OCI-LY7 (cell line): ENCODE measurements at regions not wholly inside any gene's neighbourhood (a gene's known extent, or its start where the extent isn't known, plus 50 kb on each side); places are given as distances from the start of the nearest gene placed in this dataset.

ENCODE experiments used
- BruUV-seq: library from RNA; stranded (reverse); fragments of 400-500 nt; replicated peaks from 2 replicates; lab custom pipeline; 2021; lab: Mats Ljungman, UMichigan
- CTCF ChIA-PET: fragments of 300-600 bp; sonication (Branson Sonifier 250); formaldehyde crosslinking; loops from one replicate; lab custom pipeline; 2022; ENCODE audit warnings: antibody characterized with exemption; ENCODE audit not compliant: unreplicated experiment; lab: Charles Lee
- POLR2A ChIA-PET: fragments of 300-600 bp; sonication (Branson Sonifier 250); formaldehyde crosslinking; loops from one replicate; lab custom pipeline; 2022; ENCODE audit warnings: antibody characterized with exemption; lab: Charles Lee
- DNase-seq: peaks from one replicate; pipeline ENCODE4 v3.0.0-alpha.2; 2015; ENCODE audit warnings: low spot score
- H2AFZ ChIP-seq: fragments of 200-600 bp; sonication (generic), shearing (Covaris generic); 2 replicates; pipeline ENCODE4 v1.6.1; 2014; ENCODE audit warnings: mild to moderate bottlenecking, antibody characterized with exemption, low read length, moderate library complexity
- H3K27ac ChIP-seq: fragments of 200-600 bp; sonication (generic); 2 replicates; pipeline ENCODE4 v1.5.1; 2014; ENCODE audit warnings: mixed run types, low read depth, mild to moderate bottlenecking, moderate library complexity, low read length, inconsistent platforms; ENCODE audit not compliant: poor library complexity, severe bottlenecking
- H3K36me3 ChIP-seq: fragments of 200-600 bp; sonication (generic); 2 replicates; pipeline ENCODE4 v1.6.1; 2014; ENCODE audit warnings: mild to moderate bottlenecking, antibody characterized with exemption, low read length, moderate library complexity, mixed read lengths; ENCODE audit not compliant: insufficient read depth
- H3K4me1 ChIP-seq: fragments of 200-600 bp; sonication (generic); 2 replicates; pipeline ENCODE4 v1.5.1; 2014; ENCODE audit warnings: mild to moderate bottlenecking, low read length; ENCODE audit not compliant: insufficient read depth, poor library complexity, severe bottlenecking
- H3K4me2 ChIP-seq: fragments of 200-600 bp; sonication (generic); 2 replicates; pipeline ENCODE4 v1.6.1; 2014; ENCODE audit warnings: mild to moderate bottlenecking, low read length
- H3K4me3 ChIP-seq: fragments of 200-600 bp; sonication (generic); 2 replicates; pipeline ENCODE4 v1.5.1; 2014; ENCODE audit warnings: mild to moderate bottlenecking, low read depth, low read length; ENCODE audit not compliant: poor library complexity, severe bottlenecking
- H3K79me2 ChIP-seq: fragments of 200-600 bp; sonication (generic); 2 replicates; pipeline ENCODE4 v1.6.1; 2016; ENCODE audit warnings: low read depth, mild to moderate bottlenecking, low read length, moderate library complexity, mixed read lengths; ENCODE audit not compliant: insufficient read depth
- H3K9me2 ChIP-seq: fragments of 200-600 bp; sonication (generic); 2 replicates; pipeline ENCODE4 v1.6.1; 2016; ENCODE audit warnings: mild to moderate bottlenecking, low read length, mixed read lengths; ENCODE audit not compliant: insufficient read depth
- H3K9me3 ChIP-seq: fragments of 200-600 bp; sonication (generic); 2 replicates; pipeline ENCODE4 v1.6.1; 2014; ENCODE audit warnings: mild to moderate bottlenecking, mixed run types, low read length, mixed read lengths
- H4K20me1 ChIP-seq: fragments of 200-600 bp; sonication (generic); 2 replicates; pipeline ENCODE4 v1.6.1; 2014; ENCODE audit warnings: mild to moderate bottlenecking, antibody characterized with exemption, low read length, moderate library complexity, mixed read lengths; ENCODE audit not compliant: insufficient read depth
- EZH2phosphoT487 ChIP-seq: fragments of 200-600 bp; sonication (generic); IDR thresholded peaks from 2 replicates; pipeline ENCODE4 v1.6.1; 2018; ENCODE audit warnings: low read depth, borderline replicate concordance, mild to moderate bottlenecking, mixed run types, antibody characterized with exemption, low read length, moderate library complexity, mixed read lengths
- intact Hi-C: fragments of 100-400 bp; cut with micrococcal nuclease; formaldehyde crosslinking; loops from one replicate; pipeline ENCODE4 v1.10.0; 2022; ENCODE audit not compliant: unreplicated experiment
- TF ChIP-seq, protein P1 (sequence below): fragments of 200-600 bp; sonication (generic); conservative IDR thresholded peaks from 2 replicates; pipeline ENCODE4 v1.5.1; 2014; ENCODE audit warnings: mild to moderate bottlenecking, antibody characterized with exemption, low read length, moderate library complexity, mixed read lengths

GRCh38 chrX:51798701-51799100, 55.5 kb downstream of the GSPT2 start:
- Histone ChIP-seq H2AFZ (no peak overlapping the region; the same call in 1 of the 2 replicates), H3K9me2 (no peaks in the 10 kb centered on the region), H3K4me1 (peaks cover 37% of the 10 kb centered on the region), H3K79me2 (peaks cover 3% of the 10 kb centered on the region), H3K4me2 (peak overlapping the region; percentile 53), H3K4me3 (peak overlapping the region; percentile 19), H3K9me3 (no peaks in the 10 kb centered on the region), H4K20me1 (no peaks in the 10 kb centered on the region), H3K36me3 (no peaks in the 10 kb centered on the region), H3K27ac (peak overlapping the region; percentile 15)
- TF ChIP-seq, protein P1, sequence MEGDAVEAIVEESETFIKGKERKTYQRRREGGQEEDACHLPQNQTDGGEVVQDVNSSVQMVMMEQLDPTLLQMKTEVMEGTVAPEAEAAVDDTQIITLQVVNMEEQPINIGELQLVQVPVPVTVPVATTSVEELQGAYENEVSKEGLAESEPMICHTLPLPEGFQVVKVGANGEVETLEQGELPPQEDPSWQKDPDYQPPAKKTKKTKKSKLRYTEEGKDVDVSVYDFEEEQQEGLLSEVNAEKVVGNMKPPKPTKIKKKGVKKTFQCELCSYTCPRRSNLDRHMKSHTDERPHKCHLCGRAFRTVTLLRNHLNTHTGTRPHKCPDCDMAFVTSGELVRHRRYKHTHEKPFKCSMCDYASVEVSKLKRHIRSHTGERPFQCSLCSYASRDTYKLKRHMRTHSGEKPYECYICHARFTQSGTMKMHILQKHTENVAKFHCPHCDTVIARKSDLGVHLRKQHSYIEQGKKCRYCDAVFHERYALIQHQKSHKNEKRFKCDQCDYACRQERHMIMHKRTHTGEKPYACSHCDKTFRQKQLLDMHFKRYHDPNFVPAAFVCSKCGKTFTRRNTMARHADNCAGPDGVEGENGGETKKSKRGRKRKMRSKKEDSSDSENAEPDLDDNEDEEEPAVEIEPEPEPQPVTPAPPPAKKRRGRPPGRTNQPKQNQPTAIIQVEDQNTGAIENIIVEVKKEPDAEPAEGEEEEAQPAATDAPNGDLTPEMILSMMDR, result no peak
- TF ChIP-seq EZH2phosphoT487, result no peak
- peak; percentile 50 for DNase-seq
- ChIA-PET POLR2A (interaction anchor here (0.7 to 1.1 kb wide), 2 partner anchors 58 to 118 kb away, joined by 3 read pairs; no protein-coding TSS in a partner anchor), CTCF (no interaction called here)
- intact Hi-C loops, result no loop called here
- BruUV-seq, result no TSS peak

- BruUV-seq, result TSS peak; percentile 82
- POLR2A ChIA-PET, result interaction anchor here (1.0 to 1.1 kb wide), 2 partner anchors 50 to 60 kb away, joined by 3 read pairs; partner anchors contain the start of gene GSPT2
- H3K9me2 ChIP-seq, result no peaks in the 10 kb centered on the region
Observed at GRCh38 chrX:51802917-51803688, 59.9 kb downstream of the GSPT2 start.

More at GRCh38 chrX:51802917-51803688, 59.9 kb downstream of the GSPT2 start:
- H4K20me1 ChIP-seq, result no peaks in the 10 kb centered on the region
- peak overlapping the region; percentile 82 for H3K4me3 ChIP-seq
- no peak for TF ChIP-seq EZH2phosphoT487
- TF ChIP-seq, protein P1, result peak; percentile 65
- DNase-seq, result peak; percentile 83
- H3K4me1 ChIP-seq, result peaks cover 41% of the 10 kb centered on the region
- H3K79me2 ChIP-seq, result peaks cover 39% of the 10 kb centered on the region
- intact Hi-C loops, result loop anchor here (2.0 kb wide), 1 partner anchor 60 kb away; the partner anchor contains the start of gene GSPT2
- H3K36me3 ChIP-seq, result peaks cover 21% of the 10 kb centered on the region
- peak overlapping the region; percentile 72 for H3K4me2 ChIP-seq
- H3K9me3 ChIP-seq, result no peaks in the 10 kb centered on the region
- H2AFZ ChIP-seq, result peak overlapping the region; percentile 91; the same call in 1 of the 2 replicates
- H3K27ac ChIP-seq, result peak overlapping the region; percentile 81
- CTCF ChIA-PET, result no interaction called here
